Neural progenitor cell (in vitro differentiated cells): ENCODE measurements at regions not wholly inside any gene's neighbourhood (a gene's known extent, or its start where the extent isn't known, plus 50 kb on each side); places are given as distances from the start of the nearest gene placed in this dataset.

Experiments
- CTCF ChIP-seq: fragments of 200-600 bp; sonication (generic); IDR thresholded peaks from 2 replicates; pipeline ENCODE4 v1.5.1; 2017; ENCODE audit warnings: antibody characterized with exemption, mild to moderate bottlenecking
- EZH2 ChIP-seq: fragments of 200-600 bp; sonication (generic); IDR thresholded peaks from 2 replicates; pipeline ENCODE4 v1.6.1; 2017; ENCODE audit warnings: antibody characterized with exemption, mild to moderate bottlenecking, moderate library complexity
- EZH2phosphoT487 ChIP-seq: fragments of 200-600 bp; sonication (generic); IDR thresholded peaks from 2 replicates; pipeline ENCODE4 v1.6.1; 2017; ENCODE audit warnings: antibody characterized with exemption

GRCh38 chr18:22335731-22336198 is 82.0 kb downstream of the CTAGE1 start:
- TF ChIP-seq EZH2, result no peak
- no peak for TF ChIP-seq EZH2phosphoT487
- TF ChIP-seq CTCF, result no peak
